ENCODE measurements at regions not wholly inside any gene's neighbourhood (a gene's known extent, or its start where the extent isn't known, plus 50 kb on each side); places are given as distances from the start of the nearest gene placed in this dataset.

DNA sequence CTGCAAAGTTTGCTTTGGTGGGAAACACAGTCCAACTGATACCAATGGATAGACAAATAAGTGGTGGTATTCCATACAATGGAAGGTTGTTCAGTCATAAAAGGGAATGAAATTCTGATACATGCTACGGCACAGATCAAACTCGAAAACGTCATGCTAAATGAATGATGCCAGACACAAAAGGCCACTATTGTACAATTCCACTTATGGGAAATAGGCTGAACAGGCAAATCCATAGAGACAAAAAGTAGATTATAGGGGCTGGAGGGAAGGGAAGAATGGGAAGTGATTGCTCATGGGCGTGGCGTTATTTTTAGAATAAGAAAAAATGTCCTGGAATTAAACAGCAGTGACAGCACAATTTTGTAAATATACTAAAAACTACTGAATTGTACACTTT is 66.0 kb upstream of the FOXK1 start:
- TF ChIP-seq POLR2A (IDR thresholded peaks at IDR 0.05): no peak
- no peak for TF ChIP-seq CTCF (IDR thresholded peaks at IDR 0.05)
- no peak for TF ChIP-seq POLR2AphosphoS5 (IDR thresholded peaks at IDR 0.05)
- Histone ChIP-seq H3K4me1 (peaks cover 0 to 7% of the 10 kb centered on the region in 2 donors), H3K9me3 (no peaks in the 10 kb centered on the region), H3K27me3 (no peaks in the 10 kb centered on the region), H3K36me3 (no peaks in the 10 kb centered on the region), H3K27ac (no peak overlapping the region), H3K4me3 (no peak overlapping the region)
- intact Hi-C loops (cut with DNase I; ENCODE audit: low total_unique reads): no loop called here
- no peak for DNase-seq (ENCODE audit: low spot score in 2 of 2)

DNA sequence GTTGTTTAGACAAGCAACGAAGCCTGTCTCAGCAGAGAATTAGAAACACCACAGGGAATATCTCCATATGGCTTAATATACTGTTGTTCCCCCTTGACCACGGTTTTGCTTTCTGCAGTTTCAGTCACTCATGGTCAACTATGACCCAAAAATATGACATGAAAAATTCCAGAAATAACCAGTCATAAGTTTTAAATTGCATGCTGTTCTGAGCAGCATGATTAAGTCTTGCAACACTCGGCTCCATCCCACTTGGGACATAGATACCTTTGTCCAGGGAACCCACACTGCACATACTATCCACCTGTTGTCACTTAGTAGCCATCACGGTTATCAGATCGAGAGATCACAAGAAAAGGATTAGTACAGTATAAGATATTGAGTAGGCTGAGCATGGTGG is 60.7 kb upstream of the FOXK1 start:
- no peaks in the 10 kb centered on the region for H3K4me1 ChIP-seq
- H3K9me3 ChIP-seq: peaks cover 0 to 9% of the 10 kb centered on the region in 2 donors
- intact Hi-C loops (cut with DNase I; ENCODE audit: low total_unique reads): no loop called here
- no peaks in the 10 kb centered on the region for H3K36me3 ChIP-seq
- H3K4me3 ChIP-seq: no peak overlapping the region
- TF ChIP-seq POLR2A (IDR thresholded peaks at IDR 0.05) (no peak), POLR2AphosphoS5 (IDR thresholded peaks at IDR 0.05) (no peak), CTCF (IDR thresholded peaks at IDR 0.05) (no peak)
- DNase-seq (ENCODE audit: low spot score in 2 of 2): no peak
- H3K27ac ChIP-seq: no peak overlapping the region
- no peaks in the 10 kb centered on the region for H3K27me3 ChIP-seq

DNA sequence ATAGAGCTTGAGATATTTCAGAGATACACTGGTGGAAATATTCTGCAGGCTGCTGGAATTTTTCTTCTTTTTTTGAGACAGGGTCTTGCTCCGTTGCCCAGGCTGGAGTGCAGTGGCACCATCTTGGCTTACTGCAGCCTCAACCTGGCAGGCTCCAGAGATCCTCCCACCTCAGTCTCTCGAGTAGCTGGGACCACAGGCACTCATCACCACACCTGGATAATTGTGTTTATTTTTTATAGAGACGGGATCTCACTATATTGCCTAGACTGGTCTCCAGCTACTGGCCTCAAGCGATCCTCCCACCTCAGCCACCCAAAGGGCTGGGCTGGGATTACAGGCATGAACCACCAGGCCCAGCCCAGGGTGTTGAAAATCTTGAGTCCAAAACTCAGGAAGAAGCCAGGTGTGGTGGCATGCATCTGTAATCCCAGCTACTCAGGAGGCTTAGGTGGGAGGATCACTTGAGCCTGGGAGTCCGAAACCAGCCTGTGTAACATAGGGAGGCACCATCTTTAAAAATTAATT is 55.7 kb upstream of the FOXK1 start:
- no peak for TF ChIP-seq CTCF (IDR thresholded peaks at IDR 0.05)
- TF ChIP-seq POLR2AphosphoS5 (IDR thresholded peaks at IDR 0.05): no peak
- TF ChIP-seq POLR2A (IDR thresholded peaks at IDR 0.05): no peak
- no peak for DNase-seq (ENCODE audit: low spot score in 2 of 2)
- Histone ChIP-seq H3K9me3 (peaks cover 0 to 9% of the 10 kb centered on the region in 2 donors), H3K4me1 (peaks cover 0 to 2% of the 10 kb centered on the region in 2 donors), H3K27me3 (no peaks in the 10 kb centered on the region), H3K36me3 (no peaks in the 10 kb centered on the region), H3K27ac (no peak overlapping the region), H3K4me3 (no peak overlapping the region)
- intact Hi-C loops (cut with DNase I; ENCODE audit: low total_unique reads): no loop called here

GRCh38 chr7:4629287-4629895 is 52.7 kb upstream of the FOXK1 start:
- no peaks in the 10 kb centered on the region for H3K36me3 ChIP-seq
- H3K27ac ChIP-seq: no peak overlapping the region
- H3K27me3 ChIP-seq: no peaks in the 10 kb centered on the region
- no peak for DNase-seq (ENCODE audit: low spot score in 2 of 2)
- intact Hi-C loops (cut with DNase I; ENCODE audit: low total_unique reads): no loop called here
- H3K4me3 ChIP-seq: no peak overlapping the region
- TF ChIP-seq POLR2A (IDR thresholded peaks at IDR 0.05): no peak
- TF ChIP-seq POLR2AphosphoS5 (IDR thresholded peaks at IDR 0.05): no peak
- no peak for TF ChIP-seq CTCF (IDR thresholded peaks at IDR 0.05)
- no peaks in the 10 kb centered on the region for H3K9me3 ChIP-seq
- peaks cover 0 to 11% of the 10 kb centered on the region in 2 donors for H3K4me1 ChIP-seq

DNA sequence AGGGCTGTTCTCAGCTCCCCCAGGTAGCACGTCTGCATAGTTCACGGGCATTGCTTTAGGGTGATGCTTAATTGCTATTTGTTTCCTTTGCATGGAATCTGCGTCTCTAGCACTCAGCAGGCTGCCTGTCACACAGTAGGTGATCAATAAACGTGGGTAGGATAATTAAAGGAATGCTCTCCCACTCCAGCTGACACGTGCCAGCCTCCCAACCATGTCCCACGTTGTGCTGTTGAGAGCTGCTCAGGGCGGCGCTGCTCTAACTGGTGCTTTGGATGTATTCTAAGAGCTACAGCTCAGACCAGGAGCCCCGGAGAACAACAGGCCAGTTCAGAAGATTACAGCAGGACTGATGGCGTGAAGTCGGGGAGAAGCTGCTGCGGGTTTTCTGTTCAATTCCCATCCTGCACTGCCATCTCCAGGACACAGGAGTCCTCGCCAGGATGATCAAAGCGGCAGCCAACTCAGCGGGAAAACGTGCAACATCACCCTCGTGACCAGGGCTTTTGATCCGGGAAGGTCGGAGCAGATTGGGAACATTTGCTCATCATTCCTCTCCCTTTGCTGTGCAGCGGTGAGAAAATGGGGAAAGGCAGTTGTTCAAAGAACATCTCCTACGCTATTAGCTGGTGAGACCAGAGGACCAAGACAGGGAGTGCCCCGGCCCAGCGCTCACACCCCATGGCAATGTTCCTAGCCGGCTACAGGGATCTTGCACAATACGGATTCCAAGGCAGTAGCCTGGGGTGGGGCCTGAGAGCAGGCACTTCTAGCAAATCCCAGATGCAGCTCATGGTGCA is 50.5 kb upstream of the FOXK1 start:
- intact Hi-C loops (cut with DNase I; ENCODE audit: low total_unique reads): no loop called here
- TF ChIP-seq POLR2A (IDR thresholded peaks at IDR 0.05): no peak
- TF ChIP-seq POLR2AphosphoS5 (IDR thresholded peaks at IDR 0.05): peak; percentile 55 to 86 (median 80)
- peak; percentile 37 to 77 (median 70) for TF ChIP-seq CTCF (IDR thresholded peaks at IDR 0.05)

More for the DNA sequence above, 50.5 kb upstream of the FOXK1 start:
- no peaks in the 10 kb centered on the region for H3K36me3 ChIP-seq
- peak overlapping the region; percentile 20 to 55 (median 36) for H3K4me3 ChIP-seq
- peaks cover 0 to 11% of the 10 kb centered on the region in 2 donors for H3K4me1 ChIP-seq
- H3K9me3 ChIP-seq: no peaks in the 10 kb centered on the region
- H3K27me3 ChIP-seq: no peaks in the 10 kb centered on the region
- peak overlapping the region in 1 of 2 donors; percentile 33 for H3K27ac ChIP-seq
- peak; percentile 68 to 72 for DNase-seq (ENCODE audit: low spot score in 2 of 2)

All from breast epithelium (tissue), 4 donors.